ENCODE measurements at regions not wholly inside any gene's neighbourhood (a gene's known extent, or its start where the extent isn't known, plus 50 kb on each side); places are given as distances from the start of the nearest gene placed in this dataset.

DNA sequence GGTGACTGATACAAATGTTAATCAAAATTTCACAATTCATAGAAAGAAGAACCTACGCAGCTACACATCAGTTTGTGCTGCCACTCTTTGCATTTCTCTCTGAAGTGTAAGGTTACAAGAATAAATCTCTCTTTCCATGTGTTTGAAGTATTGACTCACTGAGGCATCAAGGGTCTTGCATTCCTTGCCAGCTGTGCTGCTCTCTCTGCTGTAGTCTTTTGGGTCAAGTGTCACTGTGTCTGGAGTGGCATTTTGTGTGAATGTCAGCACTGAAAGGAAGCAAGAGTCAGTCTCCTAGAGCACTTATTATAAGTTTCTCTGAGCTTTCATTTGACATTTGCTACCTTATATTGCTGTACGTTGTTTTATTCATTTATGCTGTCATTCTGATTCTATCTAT is 1696.1 kb upstream of the LRRTM1 start:
- RAD21 ChIA-PET (ENCODE audit: unreplicated experiment): no interaction called here
- WGBS (ENCODE audit: insufficient coverage, insufficient replicate concordance, low lambda C conversion rate, missing lambda C conversion rate): 20% methylated on average over 2 of the region's 2 CpGs
- intact Hi-C loops (cut with micrococcal nuclease; ENCODE audit: unreplicated experiment) (no loop called here), in situ Hi-C loops (cut with MboI) (no loop called here)
- no peaks in the 10 kb centered on the region for H3K9me3 ChIP-seq (replicated peaks; ENCODE audit: control insufficient read depth, insufficient read depth, low read length)
- TF ChIP-seq NR2C2 (IDR thresholded peaks at IDR 0.05; ENCODE audit: borderline replicate concordance, control insufficient read depth, insufficient read length, low read depth): no peak
- no peak for TF ChIP-seq SUPT20H (IDR thresholded peaks at IDR 0.05; ENCODE audit: borderline replicate concordance, control insufficient read depth, low read depth, low read length)
- TF ChIP-seq EGR1 (IDR thresholded peaks at IDR 0.05; ENCODE audit: borderline replicate concordance in 1 of 2, low read depth in 2 of 2, low read length in 2 of 2): no peak
- TF ChIP-seq CREM (IDR thresholded peaks at IDR 0.05; ENCODE audit: low read depth): no peak
- TF ChIP-seq ATF7 (IDR thresholded peaks at IDR 0.05; ENCODE audit: low read depth): no peak
- no peak for TF ChIP-seq PAX5 (IDR thresholded peaks at IDR 0.05; ENCODE audit: borderline replicate concordance, low read depth, low read length)
- no peak for TF ChIP-seq SUZ12 (IDR thresholded peaks at IDR 0.05; ENCODE audit: unreplicated experiment)
- no peak for TF ChIP-seq NFIC (IDR thresholded peaks at IDR 0.05; ENCODE audit: low read depth, low read length)
- TF ChIP-seq PML (IDR thresholded peaks at IDR 0.05; ENCODE audit: low read length): no peak
- TF ChIP-seq NBN (IDR thresholded peaks at IDR 0.05): no peak
- TF ChIP-seq SRF (IDR thresholded peaks at IDR 0.05; ENCODE audit: low read depth in 2 of 2, low read length in 2 of 2): no peak
- TF ChIP-seq, protein P1, sequence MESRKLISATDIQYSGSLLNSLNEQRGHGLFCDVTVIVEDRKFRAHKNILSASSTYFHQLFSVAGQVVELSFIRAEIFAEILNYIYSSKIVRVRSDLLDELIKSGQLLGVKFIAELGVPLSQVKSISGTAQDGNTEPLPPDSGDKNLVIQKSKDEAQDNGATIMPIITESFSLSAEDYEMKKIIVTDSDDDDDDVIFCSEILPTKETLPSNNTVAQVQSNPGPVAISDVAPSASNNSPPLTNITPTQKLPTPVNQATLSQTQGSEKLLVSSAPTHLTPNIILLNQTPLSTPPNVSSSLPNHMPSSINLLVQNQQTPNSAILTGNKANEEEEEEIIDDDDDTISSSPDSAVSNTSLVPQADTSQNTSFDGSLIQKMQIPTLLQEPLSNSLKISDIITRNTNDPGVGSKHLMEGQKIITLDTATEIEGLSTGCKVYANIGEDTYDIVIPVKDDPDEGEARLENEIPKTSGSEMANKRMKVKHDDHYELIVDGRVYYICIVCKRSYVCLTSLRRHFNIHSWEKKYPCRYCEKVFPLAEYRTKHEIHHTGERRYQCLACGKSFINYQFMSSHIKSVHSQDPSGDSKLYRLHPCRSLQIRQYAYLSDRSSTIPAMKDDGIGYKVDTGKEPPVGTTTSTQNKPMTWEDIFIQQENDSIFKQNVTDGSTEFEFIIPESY (IDR thresholded peaks at IDR 0.05): no peak
- TF ChIP-seq POLR2A (IDR thresholded peaks at IDR 0.05; ENCODE audit: low read depth, low read length): no peak
- no peak for TF ChIP-seq KLF5 (IDR thresholded peaks at IDR 0.05; ENCODE audit: partially characterized antibody)
- no peak for TF ChIP-seq PAX8 (IDR thresholded peaks at IDR 0.05)
- no peak for TF ChIP-seq NFXL1 (IDR thresholded peaks at IDR 0.05; ENCODE audit: borderline replicate concordance)
- TF ChIP-seq SMAD1 (IDR thresholded peaks at IDR 0.05; ENCODE audit: low read depth, partially characterized antibody): no peak
- H3K27ac ChIP-seq (ENCODE audit: control insufficient read depth, insufficient read depth): no peak overlapping the region
- SMC1A ChIA-PET (ENCODE audit: uncharacterized antibody, unreplicated experiment): no interaction called here
- H2AFZ ChIP-seq (ENCODE audit: control insufficient read depth, low read depth, low read length): no peak overlapping the region
- DNase-seq (ENCODE audit: low read depth, low spot score): no peak
- POLR2A ChIA-PET: no interaction called here
- no peak for ATAC-seq
- BruUV-seq (replicated peaks): no TSS peak
- H3K4me3 ChIP-seq: no peak overlapping the region
- H3K4me1 ChIP-seq (ENCODE audit: control insufficient read depth, insufficient read depth, low read length): no peaks in the 10 kb centered on the region
- H3K36me3 ChIP-seq (ENCODE audit: control insufficient read depth in 2 of 2, insufficient read depth in 2 of 2, low read length in 1 of 2): no peaks in the 10 kb centered on the region
- no peak overlapping the region for H3K4me2 ChIP-seq (ENCODE audit: control insufficient read depth, insufficient read depth)
- no peaks in the 10 kb centered on the region for H3K79me2 ChIP-seq (ENCODE audit: control insufficient read depth, insufficient read depth, low read length)
- H4K20me1 ChIP-seq (ENCODE audit: control insufficient read depth, insufficient read depth): no peaks in the 10 kb centered on the region
- CTCF ChIA-PET: no interaction called here
- H3K9ac ChIP-seq (ENCODE audit: control insufficient read depth, insufficient read depth, low read length): no peak overlapping the region
- no peak for FAIRE-seq
- no peaks in the 10 kb centered on the region for H3K27me3 ChIP-seq (replicated peaks in 1 of 2; ENCODE audit: control insufficient read depth in 2 of 2, insufficient read depth in 2 of 2, low read length in 1 of 2)
